ENCODE measurements at regions not wholly inside any gene's neighbourhood (a gene's known extent, or its start where the extent isn't known, plus 50 kb on each side); places are given as distances from the start of the nearest gene placed in this dataset.

GRCh38 chr1:30638086-30638485 lies 85.3 kb downstream of the MATN1 start:
- Histone ChIP-seq H3K27me3 (ENCODE audit: control insufficient read depth in 1 of 2, insufficient read depth in 2 of 2, low read length in 2 of 2) (peaks cover 3 to 24% of the 10 kb centered on the region in 2 donors), H3K9me3 (ENCODE audit: control insufficient read depth in 2 of 2, low read length in 2 of 2) (no peaks in the 10 kb centered on the region), H3K4me1 (ENCODE audit: control insufficient read depth, insufficient read depth, low read length) (no peaks in the 10 kb centered on the region), H3K27ac (ENCODE audit: low read length) (no peak overlapping the region), H3K9ac (ENCODE audit: low read length in 2 of 2) (no peak overlapping the region), H3K4me3 (ENCODE audit: low read length in 2 of 2) (no peak overlapping the region), H3K36me3 (ENCODE audit: control insufficient read depth in 2 of 2, insufficient read depth in 2 of 2, low read length in 2 of 2) (no peaks in the 10 kb centered on the region)

GRCh38 chr1:30637183-30637980 lies 86.0 kb downstream of the MATN1 start:
- Histone ChIP-seq H3K9ac (ENCODE audit: low read length in 2 of 2) (no peak overlapping the region), H3K27ac (ENCODE audit: low read length) (no peak overlapping the region), H3K9me3 (ENCODE audit: control insufficient read depth in 2 of 2, low read length in 2 of 2) (no peaks in the 10 kb centered on the region), H3K4me3 (ENCODE audit: low read length in 2 of 2) (no peak overlapping the region), H3K4me1 (ENCODE audit: control insufficient read depth, insufficient read depth, low read length) (no peaks in the 10 kb centered on the region), H3K27me3 (ENCODE audit: control insufficient read depth in 1 of 2, insufficient read depth in 2 of 2, low read length in 2 of 2) (peaks cover 0 to 21% of the 10 kb centered on the region in 2 donors), H3K36me3 (ENCODE audit: control insufficient read depth in 2 of 2, insufficient read depth in 2 of 2, low read length in 2 of 2) (no peaks in the 10 kb centered on the region)

GRCh38 chr1:30636621-30637020 lies 86.8 kb downstream of the MATN1 start:
- H3K36me3 ChIP-seq (ENCODE audit: control insufficient read depth in 2 of 2, insufficient read depth in 2 of 2, low read length in 2 of 2): no peaks in the 10 kb centered on the region
- H3K4me3 ChIP-seq (ENCODE audit: low read length in 2 of 2): no peak overlapping the region
- no peak overlapping the region for H3K27ac ChIP-seq (ENCODE audit: low read length)
- H3K4me1 ChIP-seq (ENCODE audit: control insufficient read depth, insufficient read depth, low read length): no peaks in the 10 kb centered on the region
- no peaks in the 10 kb centered on the region for H3K9me3 ChIP-seq (ENCODE audit: control insufficient read depth in 2 of 2, low read length in 2 of 2)
- H3K27me3 ChIP-seq (ENCODE audit: control insufficient read depth in 1 of 2, insufficient read depth in 2 of 2, low read length in 2 of 2): peaks cover 0 to 22% of the 10 kb centered on the region in 2 donors
- H3K9ac ChIP-seq (ENCODE audit: low read length in 2 of 2): no peak overlapping the region

GRCh38 chr1:30635391-30635975 lies 87.9 kb downstream of the MATN1 start:
- no peaks in the 10 kb centered on the region for H3K36me3 ChIP-seq (ENCODE audit: control insufficient read depth in 2 of 2, insufficient read depth in 2 of 2, low read length in 2 of 2)
- no peak overlapping the region for H3K9ac ChIP-seq (ENCODE audit: low read length in 2 of 2)
- H3K27me3 ChIP-seq (ENCODE audit: control insufficient read depth in 1 of 2, insufficient read depth in 2 of 2, low read length in 2 of 2): peaks cover 3 to 22% of the 10 kb centered on the region in 2 donors
- no peak overlapping the region for H3K27ac ChIP-seq (ENCODE audit: low read length)
- H3K4me1 ChIP-seq (ENCODE audit: control insufficient read depth, insufficient read depth, low read length): no peaks in the 10 kb centered on the region
- H3K4me3 ChIP-seq (ENCODE audit: low read length in 2 of 2): no peak overlapping the region
- no peaks in the 10 kb centered on the region for H3K9me3 ChIP-seq (ENCODE audit: control insufficient read depth in 2 of 2, low read length in 2 of 2)

GRCh38 chr1:30634507-30634906 lies 88.9 kb downstream of the MATN1 start:
- no peaks in the 10 kb centered on the region for H3K9me3 ChIP-seq (ENCODE audit: control insufficient read depth in 2 of 2, low read length in 2 of 2)
- peaks cover 3 to 25% of the 10 kb centered on the region in 2 donors for H3K27me3 ChIP-seq (ENCODE audit: control insufficient read depth in 1 of 2, insufficient read depth in 2 of 2, low read length in 2 of 2)
- no peak overlapping the region for H3K9ac ChIP-seq (ENCODE audit: low read length in 2 of 2)
- H3K27ac ChIP-seq (ENCODE audit: low read length): no peak overlapping the region
- H3K4me3 ChIP-seq (ENCODE audit: low read length in 2 of 2): no peak overlapping the region
- H3K4me1 ChIP-seq (ENCODE audit: control insufficient read depth, insufficient read depth, low read length): no peaks in the 10 kb centered on the region
- H3K36me3 ChIP-seq (ENCODE audit: control insufficient read depth in 2 of 2, insufficient read depth in 2 of 2, low read length in 2 of 2): no peaks in the 10 kb centered on the region

- Histone ChIP-seq H3K9ac (ENCODE audit: low read length in 2 of 2) (no peak overlapping the region), H3K4me1 (ENCODE audit: control insufficient read depth, insufficient read depth, low read length) (no peaks in the 10 kb centered on the region), H3K36me3 (ENCODE audit: control insufficient read depth in 2 of 2, insufficient read depth in 2 of 2, low read length in 2 of 2) (no peaks in the 10 kb centered on the region), H3K27ac (ENCODE audit: low read length) (no peak overlapping the region), H3K9me3 (ENCODE audit: control insufficient read depth in 2 of 2, low read length in 2 of 2) (no peaks in the 10 kb centered on the region), H3K27me3 (ENCODE audit: control insufficient read depth in 1 of 2, insufficient read depth in 2 of 2, low read length in 2 of 2) (peaks cover 3 to 30% of the 10 kb centered on the region in 2 donors), H3K4me3 (ENCODE audit: low read length in 2 of 2) (no peak overlapping the region)
Observed at GRCh38 chr1:30633294-30633693, 90.1 kb downstream of the MATN1 start.

GRCh38 chr1:30632481-30632880 lies 90.9 kb downstream of the MATN1 start:
- H3K4me3 ChIP-seq (ENCODE audit: low read length in 2 of 2): no peak overlapping the region
- H3K36me3 ChIP-seq (ENCODE audit: control insufficient read depth in 2 of 2, insufficient read depth in 2 of 2, low read length in 2 of 2): no peaks in the 10 kb centered on the region
- no peak overlapping the region for H3K27ac ChIP-seq (ENCODE audit: low read length)
- peaks cover 6 to 31% of the 10 kb centered on the region in 2 donors for H3K27me3 ChIP-seq (ENCODE audit: control insufficient read depth in 1 of 2, insufficient read depth in 2 of 2, low read length in 2 of 2)
- no peaks in the 10 kb centered on the region for H3K9me3 ChIP-seq (ENCODE audit: control insufficient read depth in 2 of 2, low read length in 2 of 2)
- H3K4me1 ChIP-seq (ENCODE audit: control insufficient read depth, insufficient read depth, low read length): no peaks in the 10 kb centered on the region
- H3K9ac ChIP-seq (ENCODE audit: low read length in 2 of 2): no peak overlapping the region

- Histone ChIP-seq H3K9me3 (ENCODE audit: control insufficient read depth in 2 of 2, low read length in 2 of 2) (peaks cover 0 to 5% of the 10 kb centered on the region in 2 donors), H3K4me3 (ENCODE audit: low read length in 2 of 2) (no peak overlapping the region), H3K36me3 (ENCODE audit: control insufficient read depth in 2 of 2, insufficient read depth in 2 of 2, low read length in 2 of 2) (no peaks in the 10 kb centered on the region), H3K27ac (ENCODE audit: low read length) (no peak overlapping the region), H3K27me3 (ENCODE audit: control insufficient read depth in 1 of 2, insufficient read depth in 2 of 2, low read length in 2 of 2) (peaks cover 6 to 31% of the 10 kb centered on the region in 2 donors), H3K4me1 (ENCODE audit: control insufficient read depth, insufficient read depth, low read length) (no peaks in the 10 kb centered on the region), H3K9ac (ENCODE audit: low read length in 2 of 2) (no peak overlapping the region)
Observed at GRCh38 chr1:30631700-30632099, 91.7 kb downstream of the MATN1 start.

- Histone ChIP-seq H3K4me1 (ENCODE audit: control insufficient read depth, insufficient read depth, low read length) (no peaks in the 10 kb centered on the region), H3K9ac (ENCODE audit: low read length in 2 of 2) (no peak overlapping the region), H3K4me3 (ENCODE audit: low read length in 2 of 2) (no peak overlapping the region), H3K9me3 (ENCODE audit: control insufficient read depth in 2 of 2, low read length in 2 of 2) (peaks cover 0 to 5% of the 10 kb centered on the region in 2 donors), H3K27ac (ENCODE audit: low read length) (no peak overlapping the region), H3K36me3 (ENCODE audit: control insufficient read depth in 2 of 2, insufficient read depth in 2 of 2, low read length in 2 of 2) (no peaks in the 10 kb centered on the region), H3K27me3 (ENCODE audit: control insufficient read depth in 1 of 2, insufficient read depth in 2 of 2, low read length in 2 of 2) (peaks cover 6 to 17% of the 10 kb centered on the region in 2 donors)
Observed at GRCh38 chr1:30629501-30629900, 93.9 kb downstream of the MATN1 start.

GRCh38 chr1:30627994-30628393 lies 95.4 kb downstream of the MATN1 start:
- no peak overlapping the region for H3K9ac ChIP-seq (ENCODE audit: low read length in 2 of 2)
- H3K9me3 ChIP-seq (ENCODE audit: control insufficient read depth in 2 of 2, low read length in 2 of 2): peaks cover 0 to 7% of the 10 kb centered on the region in 2 donors
- no peaks in the 10 kb centered on the region for H3K36me3 ChIP-seq (ENCODE audit: control insufficient read depth in 2 of 2, insufficient read depth in 2 of 2, low read length in 2 of 2)
- no peaks in the 10 kb centered on the region for H3K4me1 ChIP-seq (ENCODE audit: control insufficient read depth, insufficient read depth, low read length)
- peaks cover 6 to 14% of the 10 kb centered on the region in 2 donors for H3K27me3 ChIP-seq (ENCODE audit: control insufficient read depth in 1 of 2, insufficient read depth in 2 of 2, low read length in 2 of 2)
- H3K27ac ChIP-seq (ENCODE audit: low read length): no peak overlapping the region
- H3K4me3 ChIP-seq (ENCODE audit: low read length in 2 of 2): no peak overlapping the region

- no peaks in the 10 kb centered on the region for H3K4me1 ChIP-seq (ENCODE audit: control insufficient read depth, insufficient read depth, low read length)
- peaks cover 6 to 12% of the 10 kb centered on the region in 2 donors for H3K27me3 ChIP-seq (ENCODE audit: control insufficient read depth in 1 of 2, insufficient read depth in 2 of 2, low read length in 2 of 2)
- H3K9me3 ChIP-seq (ENCODE audit: control insufficient read depth in 2 of 2, low read length in 2 of 2): peaks cover 0 to 7% of the 10 kb centered on the region in 2 donors
- no peak overlapping the region for H3K4me3 ChIP-seq (ENCODE audit: low read length in 2 of 2)
- no peak overlapping the region for H3K9ac ChIP-seq (ENCODE audit: low read length in 2 of 2)
- H3K27ac ChIP-seq (ENCODE audit: low read length): no peak overlapping the region
- no peaks in the 10 kb centered on the region for H3K36me3 ChIP-seq (ENCODE audit: control insufficient read depth in 2 of 2, insufficient read depth in 2 of 2, low read length in 2 of 2)
Observed at GRCh38 chr1:30627206-30627605, 96.2 kb downstream of the MATN1 start.
